MM.1S (cell line): ENCODE measurements at regions not wholly inside any gene's neighbourhood (a gene's known extent, or its start where the extent isn't known, plus 50 kb on each side); places are given as distances from the start of the nearest gene placed in this dataset.

Experiments used
- CTCF ChIP-seq: fragments of 300-600 bp; sonication (generic); IDR thresholded peaks from 2 replicates; pipeline ENCODE4 v1.5.1; 2016; ENCODE audit warnings: antibody characterized with exemption, low read length, mixed read lengths
- EZH2 ChIP-seq: fragments of 300-600 bp; sonication (generic); optimal IDR thresholded peaks from 2 replicates; pipeline ENCODE3; 2017; ENCODE audit warnings: low read depth, mild to moderate bottlenecking, antibody characterized with exemption, low read length, mixed read lengths
- EZH2phosphoT487 ChIP-seq: fragments of 300-600 bp; sonication (generic); IDR thresholded peaks from 2 replicates; pipeline ENCODE4 v1.6.1; 2018; ENCODE audit warnings: antibody characterized with exemption, low read length

- no peak for TF ChIP-seq CTCF
- TF ChIP-seq EZH2phosphoT487: no peak
- no peak for TF ChIP-seq EZH2
Measured at GRCh38 chr13:106034201-106034600, 501.3 kb downstream of the EFNB2 start.
